GM12891 (cell line): ENCODE measurements at regions not wholly inside any gene's neighbourhood (a gene's known extent, or its start where the extent isn't known, plus 50 kb on each side); places are given as distances from the start of the nearest gene placed in this dataset.

ENCODE experiments used
- POLR2A ChIP-seq: IDR thresholded peaks from 2 replicates; pipeline ENCODE4 v1.6.1; 2011; ENCODE audit warnings: low read depth, low read length, control low read depth
- SPI1 ChIP-seq: IDR thresholded peaks from 2 replicates; pipeline ENCODE4 v1.6.1; 2011; ENCODE audit warnings: low read depth, low read length, control low read depth
- TAF1 ChIP-seq: IDR thresholded peaks from 2 replicates; pipeline ENCODE4 v1.6.1; 2011; ENCODE audit warnings: low read depth, low read length, control low read depth

GRCh38 chr1:187996780-187997179, 1168.0 kb downstream of the PLA2G4A start:
- TF ChIP-seq POLR2A, result no peak
- TF ChIP-seq TAF1, result no peak
- no peak for TF ChIP-seq SPI1
